Skeletal muscle tissue (tissue), 3 donors: ENCODE measurements at regions not wholly inside any gene's neighbourhood (a gene's known extent, or its start where the extent isn't known, plus 50 kb on each side); places are given as distances from the start of the nearest gene placed in this dataset.

Source experiments
- H3K27ac ChIP-seq: one replicate; pipeline ENCODE4 v1.7.0; 2013; ENCODE audit warnings: mild to moderate bottlenecking, low read depth, low read length, inconsistent platforms
- H3K27me3 ChIP-seq, 3 donors: one replicate each; pipeline ENCODE4 v1.7.0; 2013; ENCODE audit warnings: low read length in 3 of 3; ENCODE audit not compliant: control insufficient read depth in 3 of 3, insufficient read depth in 3 of 3
- H3K36me3 ChIP-seq, 3 donors: one replicate each; pipeline ENCODE4 v1.7.0; 2013; ENCODE audit warnings: low read length in 3 of 3; ENCODE audit not compliant: control insufficient read depth in 3 of 3, insufficient read depth in 3 of 3
- H3K4me1 ChIP-seq, 3 donors: one replicate each; pipeline ENCODE4 v1.7.0; 2013; ENCODE audit warnings: low read length in 3 of 3, mild to moderate bottlenecking in 3 of 3; ENCODE audit not compliant: control insufficient read depth in 3 of 3, insufficient read depth in 3 of 3
- H3K4me3 ChIP-seq, 3 donors: one replicate each; pipeline ENCODE4 v1.7.0; 2013; ENCODE audit warnings: low read length in 3 of 3
- H3K9ac ChIP-seq, 3 donors: one replicate each; pipeline ENCODE4 v1.7.0; 2013; ENCODE audit warnings: low read length in 3 of 3, mild to moderate bottlenecking in 3 of 3, moderate library complexity in 2 of 3, low read depth in 1 of 3
- H3K9me3 ChIP-seq, 3 donors: one replicate each; pipeline ENCODE4 v1.7.0; 2013; ENCODE audit warnings: low read length in 3 of 3; ENCODE audit not compliant: control insufficient read depth in 3 of 3
- donor health status: Osteomylitis.

GRCh38 chr17:63162406-63163157 lies 196.5 kb downstream of the TANC2 start:
- no peaks in the 10 kb centered on the region for H3K36me3 ChIP-seq

DNA sequence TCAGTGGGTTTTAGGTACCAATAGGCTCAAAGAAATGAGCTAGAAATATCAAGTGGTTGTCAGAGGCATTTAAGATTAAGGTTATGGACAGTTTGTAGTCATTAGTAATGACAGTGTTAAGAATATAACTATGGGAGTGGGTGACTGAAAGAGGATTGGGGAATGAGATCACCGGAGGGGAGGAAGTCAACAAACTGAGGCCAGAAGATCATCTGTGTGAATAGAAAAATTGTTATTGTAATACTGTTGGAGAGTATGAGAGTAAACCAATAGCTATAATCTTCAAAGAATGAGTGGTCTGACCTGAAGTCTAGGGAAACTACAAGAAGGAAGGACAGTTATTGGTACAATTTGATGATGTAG lies 197.1 kb downstream of the TANC2 start:
- no peak overlapping the region for H3K4me3 ChIP-seq
- no peaks in the 10 kb centered on the region for H3K27me3 ChIP-seq
- H3K9me3 ChIP-seq: no peaks in the 10 kb centered on the region
- H3K9ac ChIP-seq: no peak overlapping the region
- no peaks in the 10 kb centered on the region for H3K36me3 ChIP-seq
- no peaks in the 10 kb centered on the region for H3K4me1 ChIP-seq
- no peak overlapping the region for H3K27ac ChIP-seq

More at GRCh38 chr17:63162406-63163157, 196.5 kb downstream of the TANC2 start:
- Histone ChIP-seq H3K4me1 (no peaks in the 10 kb centered on the region), H3K9me3 (no peaks in the 10 kb centered on the region), H3K27me3 (no peaks in the 10 kb centered on the region), H3K9ac (no peak overlapping the region), H3K4me3 (no peak overlapping the region), H3K27ac (no peak overlapping the region)

DNA sequence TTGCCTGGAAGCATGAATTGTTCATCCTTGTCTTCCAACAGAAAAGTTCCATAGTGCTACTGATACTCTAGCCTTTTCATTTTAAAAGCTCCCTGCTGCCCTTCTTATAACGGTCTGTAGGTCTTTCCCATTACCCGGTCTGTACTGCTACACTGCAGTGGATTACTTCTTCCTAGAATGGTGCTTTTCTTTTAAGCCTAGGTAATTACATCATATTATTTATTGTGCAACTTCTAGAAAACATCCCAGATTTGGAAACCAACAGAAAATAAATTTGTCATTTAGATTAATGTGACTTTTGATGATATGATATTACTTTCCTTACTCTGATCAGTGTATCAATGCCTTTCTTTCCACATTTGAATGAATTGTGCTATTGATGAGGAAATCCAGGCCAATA lies 199.4 kb downstream of the TANC2 start:
- Histone ChIP-seq H3K9ac (no peak overlapping the region), H3K9me3 (no peaks in the 10 kb centered on the region), H3K4me1 (no peaks in the 10 kb centered on the region), H3K27me3 (no peaks in the 10 kb centered on the region), H3K4me3 (no peak overlapping the region), H3K27ac (no peak overlapping the region), H3K36me3 (no peaks in the 10 kb centered on the region)

GRCh38 chr17:63170795-63171194 lies 204.8 kb downstream of the TANC2 start:
- Histone ChIP-seq H3K27me3 (no peaks in the 10 kb centered on the region), H3K27ac (no peak overlapping the region), H3K4me3 (no peak overlapping the region)

DNA sequence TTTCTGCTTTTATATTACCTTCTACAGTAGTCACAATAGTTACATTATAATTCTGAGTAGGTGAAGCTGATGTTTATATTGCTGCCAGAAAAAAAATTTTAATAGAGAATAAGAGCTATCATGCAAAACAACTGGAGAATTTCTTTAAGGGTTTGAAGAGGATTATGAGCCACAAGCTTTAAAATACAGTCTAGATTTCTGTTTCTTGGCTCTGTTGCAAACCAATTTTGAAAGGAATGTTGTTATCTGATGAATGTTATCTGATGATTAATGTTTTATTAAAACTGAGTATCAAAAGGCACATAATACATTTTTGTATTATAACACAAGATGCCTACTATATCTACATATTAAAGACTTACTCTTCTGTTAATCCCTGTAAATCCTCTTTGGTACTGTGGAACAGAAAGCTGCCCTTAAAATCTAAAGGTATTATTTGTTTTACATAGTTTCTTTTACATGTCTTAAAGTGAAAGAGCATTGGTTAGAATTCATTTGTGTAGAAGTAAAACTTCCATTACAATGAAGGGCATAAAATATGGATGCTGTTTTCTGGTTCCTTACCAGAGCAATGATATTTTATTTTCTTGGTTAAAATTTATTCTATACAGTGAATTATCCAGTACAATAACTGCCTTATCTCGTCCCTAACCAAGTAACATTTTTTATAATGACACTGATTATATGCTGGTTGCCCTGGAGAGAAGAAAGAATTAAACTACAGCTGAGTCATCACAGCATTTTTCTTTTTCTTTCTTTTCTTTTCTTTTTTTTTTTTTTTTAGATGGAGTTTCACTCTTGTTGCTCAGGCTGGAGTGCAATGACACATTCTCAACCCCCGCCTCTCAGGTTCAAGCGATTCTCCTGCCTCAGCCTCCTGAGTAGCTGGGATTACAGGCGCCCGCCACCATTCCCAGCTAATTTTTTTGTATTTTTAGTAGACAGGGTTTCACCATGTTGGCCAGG lies 205.7 kb downstream of the TANC2 start:
- no peak overlapping the region for H3K27ac ChIP-seq
- no peak overlapping the region for H3K9ac ChIP-seq
- H3K9me3 ChIP-seq: no peaks in the 10 kb centered on the region
- no peaks in the 10 kb centered on the region for H3K36me3 ChIP-seq
- no peaks in the 10 kb centered on the region for H3K4me1 ChIP-seq
- H3K4me3 ChIP-seq: no peak overlapping the region
- H3K27me3 ChIP-seq: no peaks in the 10 kb centered on the region

More at GRCh38 chr17:63170795-63171194, 204.8 kb downstream of the TANC2 start:
- H3K4me1 ChIP-seq: no peaks in the 10 kb centered on the region
- no peaks in the 10 kb centered on the region for H3K9me3 ChIP-seq
- H3K36me3 ChIP-seq: no peaks in the 10 kb centered on the region
- no peak overlapping the region for H3K9ac ChIP-seq

DNA sequence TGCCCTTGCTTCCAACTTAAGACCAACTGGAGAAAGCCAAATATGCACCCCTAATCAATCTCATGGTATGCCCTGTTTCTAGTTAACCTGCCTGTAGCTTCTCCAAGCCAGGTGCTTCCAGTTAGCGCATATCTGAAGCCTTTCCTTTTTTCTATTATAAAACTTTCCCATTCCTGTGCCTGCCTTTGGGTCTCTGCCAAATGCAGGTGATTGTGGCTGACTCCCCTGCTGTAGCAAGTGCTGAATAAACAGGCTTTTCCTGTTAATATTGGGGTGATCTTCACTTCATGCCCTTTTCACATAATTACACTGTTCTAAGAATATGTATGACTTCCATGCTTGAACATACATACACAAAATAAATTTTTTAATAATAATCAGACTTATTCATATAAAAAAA lies 207.4 kb downstream of the TANC2 start:
- Histone ChIP-seq H3K36me3 (no peaks in the 10 kb centered on the region), H3K27me3 (no peaks in the 10 kb centered on the region), H3K9me3 (no peaks in the 10 kb centered on the region), H3K4me1 (no peaks in the 10 kb centered on the region), H3K27ac (no peak overlapping the region), H3K9ac (no peak overlapping the region), H3K4me3 (no peak overlapping the region)

DNA sequence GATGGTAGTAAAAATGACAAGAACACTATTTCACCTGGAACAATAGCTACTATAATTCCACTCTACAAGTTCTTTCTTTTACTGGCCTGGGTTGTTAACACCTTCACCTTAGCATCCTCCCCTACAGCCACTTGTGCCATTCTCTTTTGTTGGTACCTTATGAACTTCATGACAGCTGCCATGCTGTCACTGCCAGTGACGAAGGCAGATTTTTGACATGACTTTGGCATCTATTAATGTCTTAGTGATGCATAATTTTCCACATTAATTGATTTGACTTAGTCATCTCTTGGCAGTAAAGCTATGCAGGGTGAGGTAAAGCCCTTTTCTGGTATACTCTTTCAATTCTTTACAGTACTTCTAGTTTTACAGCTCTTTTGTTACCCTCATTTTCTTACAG lies 207.9 kb downstream of the TANC2 start:
- no peaks in the 10 kb centered on the region for H3K36me3 ChIP-seq
- H3K4me1 ChIP-seq: no peaks in the 10 kb centered on the region
- H3K27ac ChIP-seq: no peak overlapping the region
- H3K4me3 ChIP-seq: no peak overlapping the region
- no peak overlapping the region for H3K9ac ChIP-seq
- H3K9me3 ChIP-seq: no peaks in the 10 kb centered on the region
- no peaks in the 10 kb centered on the region for H3K27me3 ChIP-seq

DNA sequence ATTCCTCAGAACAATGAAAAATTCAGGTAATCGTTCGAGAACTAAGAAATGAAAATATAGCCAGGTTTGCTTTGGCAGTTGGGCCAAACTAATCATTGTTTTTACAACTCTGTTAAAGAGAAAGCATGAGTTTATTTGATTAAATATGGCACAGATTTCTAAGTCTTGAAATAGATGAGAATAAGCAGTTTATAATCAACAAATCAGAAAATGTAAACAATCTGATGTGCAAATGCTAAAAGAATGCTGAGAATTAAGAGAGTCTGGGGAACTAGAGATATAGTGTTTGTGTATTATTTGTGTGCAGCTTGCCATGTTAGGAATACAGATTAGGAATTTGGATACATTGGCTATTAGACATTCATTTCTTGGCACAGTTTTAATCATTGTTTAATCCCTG lies 212.5 kb downstream of the TANC2 start:
- H3K27ac ChIP-seq: no peak overlapping the region
- H3K9ac ChIP-seq: no peak overlapping the region
- no peaks in the 10 kb centered on the region for H3K9me3 ChIP-seq
- H3K4me3 ChIP-seq: no peak overlapping the region
- H3K4me1 ChIP-seq: no peaks in the 10 kb centered on the region
- H3K27me3 ChIP-seq: no peaks in the 10 kb centered on the region
- H3K36me3 ChIP-seq: no peaks in the 10 kb centered on the region

DNA sequence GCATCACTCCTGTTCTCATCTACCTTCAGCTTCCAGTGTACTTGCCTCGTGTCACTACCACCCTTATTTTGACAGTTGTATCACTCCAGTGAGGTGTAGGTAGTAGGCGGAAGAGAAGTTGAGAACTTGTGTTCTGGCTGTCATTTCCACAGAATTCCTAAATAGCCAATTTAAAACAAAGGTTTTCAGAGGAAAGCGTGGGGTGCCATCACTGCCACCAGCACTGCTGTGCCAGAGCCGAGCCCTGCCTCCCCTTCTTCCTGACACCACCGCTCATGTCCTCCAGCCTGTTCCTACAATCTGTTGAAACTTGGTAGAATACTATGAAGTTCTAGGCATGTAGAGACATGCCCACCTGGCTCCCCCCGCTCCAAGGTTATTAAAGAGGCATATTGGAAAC lies 215.8 kb downstream of the TANC2 start:
- Histone ChIP-seq H3K27ac (no peak overlapping the region), H3K4me1 (no peaks in the 10 kb centered on the region), H3K27me3 (no peaks in the 10 kb centered on the region), H3K9me3 (no peaks in the 10 kb centered on the region), H3K36me3 (no peaks in the 10 kb centered on the region), H3K4me3 (no peak overlapping the region), H3K9ac (no peak overlapping the region)

GRCh38 chr17:63185420-63185819 lies 219.4 kb downstream of the TANC2 start:
- H3K9me3 ChIP-seq: no peaks in the 10 kb centered on the region
- H3K27me3 ChIP-seq: no peaks in the 10 kb centered on the region
- no peak overlapping the region for H3K9ac ChIP-seq
- H3K4me1 ChIP-seq: no peaks in the 10 kb centered on the region
- no peaks in the 10 kb centered on the region for H3K36me3 ChIP-seq
- H3K4me3 ChIP-seq: no peak overlapping the region
- H3K27ac ChIP-seq: no peak overlapping the region
